OCI-LY7 (cell line): ENCODE measurements at regions not wholly inside any gene's neighbourhood (a gene's known extent, or its start where the extent isn't known, plus 50 kb on each side); places are given as distances from the start of the nearest gene placed in this dataset.

Source experiments
- BruUV-seq: library from RNA; stranded (reverse); fragments of 400-500 nt; replicated peaks from 2 replicates; lab custom pipeline; 2021; lab: Mats Ljungman, UMichigan
- CTCF ChIA-PET: fragments of 300-600 bp; sonication (Branson Sonifier 250); formaldehyde crosslinking; loops from one replicate; lab custom pipeline; 2022; ENCODE audit warnings: antibody characterized with exemption; ENCODE audit not compliant: unreplicated experiment; lab: Charles Lee
- POLR2A ChIA-PET: fragments of 300-600 bp; sonication (Branson Sonifier 250); formaldehyde crosslinking; loops from one replicate; lab custom pipeline; 2022; ENCODE audit warnings: antibody characterized with exemption; lab: Charles Lee
- DNase-seq: peaks from one replicate; pipeline ENCODE4 v3.0.0-alpha.2; 2015; ENCODE audit warnings: low spot score
- H2AFZ ChIP-seq: fragments of 200-600 bp; sonication (generic), shearing (Covaris generic); 2 replicates; pipeline ENCODE4 v1.6.1; 2014; ENCODE audit warnings: mild to moderate bottlenecking, antibody characterized with exemption, low read length, moderate library complexity
- H3K27ac ChIP-seq: fragments of 200-600 bp; sonication (generic); 2 replicates; pipeline ENCODE4 v1.5.1; 2014; ENCODE audit warnings: mixed run types, low read depth, mild to moderate bottlenecking, moderate library complexity, low read length, inconsistent platforms; ENCODE audit not compliant: poor library complexity, severe bottlenecking
- H3K36me3 ChIP-seq: fragments of 200-600 bp; sonication (generic); 2 replicates; pipeline ENCODE4 v1.6.1; 2014; ENCODE audit warnings: mild to moderate bottlenecking, antibody characterized with exemption, low read length, moderate library complexity, mixed read lengths; ENCODE audit not compliant: insufficient read depth
- H3K4me1 ChIP-seq: fragments of 200-600 bp; sonication (generic); 2 replicates; pipeline ENCODE4 v1.5.1; 2014; ENCODE audit warnings: mild to moderate bottlenecking, low read length; ENCODE audit not compliant: insufficient read depth, poor library complexity, severe bottlenecking
- H3K4me2 ChIP-seq: fragments of 200-600 bp; sonication (generic); 2 replicates; pipeline ENCODE4 v1.6.1; 2014; ENCODE audit warnings: mild to moderate bottlenecking, low read length
- H3K4me3 ChIP-seq: fragments of 200-600 bp; sonication (generic); 2 replicates; pipeline ENCODE4 v1.5.1; 2014; ENCODE audit warnings: mild to moderate bottlenecking, low read depth, low read length; ENCODE audit not compliant: poor library complexity, severe bottlenecking
- H3K79me2 ChIP-seq: fragments of 200-600 bp; sonication (generic); 2 replicates; pipeline ENCODE4 v1.6.1; 2016; ENCODE audit warnings: low read depth, mild to moderate bottlenecking, low read length, moderate library complexity, mixed read lengths; ENCODE audit not compliant: insufficient read depth
- H3K9me2 ChIP-seq: fragments of 200-600 bp; sonication (generic); 2 replicates; pipeline ENCODE4 v1.6.1; 2016; ENCODE audit warnings: mild to moderate bottlenecking, low read length, mixed read lengths; ENCODE audit not compliant: insufficient read depth
- H3K9me3 ChIP-seq: fragments of 200-600 bp; sonication (generic); 2 replicates; pipeline ENCODE4 v1.6.1; 2014; ENCODE audit warnings: mild to moderate bottlenecking, mixed run types, low read length, mixed read lengths
- H4K20me1 ChIP-seq: fragments of 200-600 bp; sonication (generic); 2 replicates; pipeline ENCODE4 v1.6.1; 2014; ENCODE audit warnings: mild to moderate bottlenecking, antibody characterized with exemption, low read length, moderate library complexity, mixed read lengths; ENCODE audit not compliant: insufficient read depth
- CTCF ChIP-seq: fragments of 200-600 bp; sonication (generic); conservative IDR thresholded peaks from 2 replicates; pipeline ENCODE4 v1.5.1; 2014; ENCODE audit warnings: mild to moderate bottlenecking, antibody characterized with exemption, low read length, moderate library complexity, mixed read lengths
- EZH2phosphoT487 ChIP-seq: fragments of 200-600 bp; sonication (generic); IDR thresholded peaks from 2 replicates; pipeline ENCODE4 v1.6.1; 2018; ENCODE audit warnings: low read depth, borderline replicate concordance, mild to moderate bottlenecking, mixed run types, antibody characterized with exemption, low read length, moderate library complexity, mixed read lengths
- intact Hi-C: fragments of 100-400 bp; cut with micrococcal nuclease; formaldehyde crosslinking; loops from one replicate; pipeline ENCODE4 v1.10.0; 2022; ENCODE audit not compliant: unreplicated experiment

DNA sequence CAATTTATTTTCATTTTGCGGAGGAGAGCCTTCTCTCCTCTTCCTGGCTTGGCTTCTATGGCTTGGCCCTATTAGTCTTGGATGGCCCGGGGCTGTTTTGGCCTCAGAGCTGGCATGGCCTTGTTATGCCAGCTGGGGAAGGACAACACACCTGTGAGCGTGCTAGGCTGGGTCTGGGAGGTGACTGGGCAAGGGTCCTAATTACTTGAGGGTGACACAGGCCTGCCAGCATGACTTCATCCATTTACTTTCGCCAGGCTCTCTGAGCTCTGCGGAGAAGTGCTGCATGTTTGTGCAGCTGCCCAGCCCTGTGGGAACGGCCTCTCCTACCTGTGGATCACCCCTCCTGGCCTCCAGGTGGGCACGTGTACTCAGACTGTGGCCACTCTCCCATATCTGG, 153.6 kb downstream of the SNX19 start:
- peaks cover 13% of the 10 kb centered on the region for H3K4me1 ChIP-seq
- ChIA-PET CTCF (no interaction called here), POLR2A (no interaction called here)
- H2AFZ ChIP-seq: no peak overlapping the region
- H3K36me3 ChIP-seq: no peaks in the 10 kb centered on the region
- TF ChIP-seq CTCF (no peak), EZH2phosphoT487 (no peak)
- no peaks in the 10 kb centered on the region for H3K79me2 ChIP-seq
- no peak overlapping the region for H3K4me3 ChIP-seq
- H3K9me2 ChIP-seq: no peaks in the 10 kb centered on the region
- intact Hi-C loops: no loop called here
- no TSS peak for BruUV-seq
- no peak overlapping the region for H3K27ac ChIP-seq
- no peaks in the 10 kb centered on the region for H3K9me3 ChIP-seq
- H3K4me2 ChIP-seq: no peak overlapping the region
- no peak for DNase-seq
- no peaks in the 10 kb centered on the region for H4K20me1 ChIP-seq

- Histone ChIP-seq H3K4me3 (no peak overlapping the region), H2AFZ (no peak overlapping the region), H3K36me3 (no peaks in the 10 kb centered on the region), H3K4me1 (peaks cover 13% of the 10 kb centered on the region), H3K79me2 (no peaks in the 10 kb centered on the region), H3K4me2 (no peak overlapping the region), H3K9me3 (no peaks in the 10 kb centered on the region), H3K27ac (no peak overlapping the region), H3K9me2 (no peaks in the 10 kb centered on the region), H4K20me1 (no peaks in the 10 kb centered on the region)
- DNase-seq: no peak
- ChIA-PET CTCF (no interaction called here), POLR2A (no interaction called here)
- intact Hi-C loops: no loop called here
- TF ChIP-seq EZH2phosphoT487: no peak
- no peak for TF ChIP-seq CTCF
- BruUV-seq: no TSS peak
Observed at GRCh38 chr11:130763087-130763980, 152.9 kb downstream of the SNX19 start.

- Histone ChIP-seq H3K36me3 (no peaks in the 10 kb centered on the region), H3K4me1 (peaks cover 13% of the 10 kb centered on the region), H3K4me2 (no peak overlapping the region), H4K20me1 (no peaks in the 10 kb centered on the region), H3K79me2 (no peaks in the 10 kb centered on the region), H3K27ac (no peak overlapping the region), H3K4me3 (no peak overlapping the region), H3K9me2 (no peaks in the 10 kb centered on the region), H3K9me3 (no peaks in the 10 kb centered on the region), H2AFZ (no peak overlapping the region)
- no TSS peak for BruUV-seq
- intact Hi-C loops: no loop called here
- CTCF ChIA-PET: no interaction called here
- POLR2A ChIA-PET: no interaction called here
- no peak for TF ChIP-seq EZH2phosphoT487
- no peak for TF ChIP-seq CTCF
- DNase-seq: no peak
Observed at GRCh38 chr11:130765406-130765805, 150.9 kb downstream of the SNX19 start.
